ENCODE measurements at regions not wholly inside any gene's neighbourhood (a gene's known extent, or its start where the extent isn't known, plus 50 kb on each side); places are given as distances from the start of the nearest gene placed in this dataset.

DNA sequence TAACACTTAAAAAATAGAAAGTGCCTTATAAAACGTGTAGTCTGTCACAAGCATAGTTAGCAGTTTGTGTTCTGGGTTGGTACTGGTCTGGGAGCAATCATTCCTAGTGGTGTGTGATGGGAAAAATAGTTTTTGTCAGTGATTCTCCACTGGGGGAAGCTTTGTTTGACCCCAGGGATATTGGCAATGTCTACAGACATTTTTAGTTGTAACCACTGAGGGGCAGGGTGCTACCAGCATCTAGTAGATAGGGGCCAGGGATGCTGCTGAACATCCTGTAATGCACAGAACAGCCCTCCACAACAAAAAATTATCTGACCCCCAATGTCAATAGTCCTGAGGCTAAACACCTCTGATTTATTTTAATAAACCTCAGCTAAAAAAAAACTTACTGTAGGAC lies 51.6 kb upstream of the CREB5 start:
- H3K27me3 Mint-ChIP-seq = peaks cover 0 to 2% of the 10 kb centered on the region in 2 donors
- CTCF ChIA-PET = no interaction called here
- Histone ChIP-seq H3K27ac (ENCODE audit: low read length) (no peak overlapping the region), H3K9me3 (no peaks in the 10 kb centered on the region), H3K4me1 (ENCODE audit: control insufficient read depth in 1 of 2, extremely low read depth in 1 of 2, insufficient read depth in 2 of 2, low read length in 2 of 2) (peaks cover 0 to 2% of the 10 kb centered on the region in 2 experiments), H3K27me3 (replicated peaks in 1 of 2; ENCODE audit: control insufficient read depth in 2 of 2, extremely low read depth in 1 of 2, insufficient read depth in 2 of 2, low read length in 1 of 2) (peaks cover 0 to 5% of the 10 kb centered on the region in 2 experiments), H3K36me3 (ENCODE audit: control insufficient read depth in 2 of 2, extremely low read depth in 1 of 2, insufficient read depth in 1 of 2, low read length in 1 of 2) (no peaks in the 10 kb centered on the region), H3K4me3 (ENCODE audit: control insufficient read depth in 1 of 2, extremely low read depth in 1 of 2, low read length in 1 of 2) (no peak overlapping the region)
- ATAC-seq (replicated peaks in 1 of 4) = no peak
- H3K4me3 Mint-ChIP-seq = no peak overlapping the region
- H3K4me1 Mint-ChIP-seq = peaks cover 0 to 7% (median 7%) of the 10 kb centered on the region in 3 donors
- no peak overlapping the region for H3K27ac Mint-ChIP-seq
- H3K36me3 Mint-ChIP-seq = no peaks in the 10 kb centered on the region
- WGBS (ENCODE audit: insufficient coverage) = no CpG with 5 or more reads among the region's 1 CpG
- H3K9me3 Mint-ChIP-seq = peaks cover 0 to 16% (median 8%) of the 10 kb centered on the region in 3 donors
- DNase-seq = no peak
- POLR2A ChIA-PET = no interaction called here

DNA sequence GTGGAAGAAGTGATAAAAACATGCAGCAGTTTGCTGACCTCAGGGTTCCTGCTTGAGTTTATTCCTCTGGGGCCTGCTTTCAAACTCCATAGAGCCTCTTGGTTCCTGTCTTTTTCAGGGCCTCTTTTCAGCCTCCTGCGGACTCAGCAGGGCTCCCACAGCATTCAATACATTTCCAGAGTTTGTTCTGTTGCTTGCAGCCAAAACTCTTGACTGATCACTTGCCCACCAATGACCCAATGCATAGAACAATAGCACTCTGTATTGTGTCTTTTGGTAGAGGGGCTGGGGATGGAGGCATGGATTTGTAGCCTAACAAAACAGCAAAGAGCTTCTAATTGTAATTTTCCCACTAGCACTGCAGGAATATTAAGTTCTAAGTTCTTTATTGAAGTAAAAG lies 50.8 kb upstream of the CREB5 start:
- no peaks in the 10 kb centered on the region for H3K36me3 Mint-ChIP-seq
- peaks cover 0 to 16% (median 8%) of the 10 kb centered on the region in 3 donors for H3K9me3 Mint-ChIP-seq
- Histone ChIP-seq H3K4me3 (ENCODE audit: control insufficient read depth in 1 of 2, extremely low read depth in 1 of 2, low read length in 1 of 2) (no peak overlapping the region), H3K9me3 (no peaks in the 10 kb centered on the region), H3K4me1 (ENCODE audit: control insufficient read depth in 1 of 2, extremely low read depth in 1 of 2, insufficient read depth in 2 of 2, low read length in 2 of 2) (peaks cover 0 to 2% of the 10 kb centered on the region in 2 experiments), H3K27ac (ENCODE audit: low read length) (no peak overlapping the region), H3K36me3 (ENCODE audit: control insufficient read depth in 2 of 2, extremely low read depth in 1 of 2, insufficient read depth in 1 of 2, low read length in 1 of 2) (no peaks in the 10 kb centered on the region), H3K27me3 (replicated peaks in 1 of 2; ENCODE audit: control insufficient read depth in 2 of 2, extremely low read depth in 1 of 2, insufficient read depth in 2 of 2, low read length in 1 of 2) (peaks cover 0 to 2% of the 10 kb centered on the region in 2 experiments)
- CTCF ChIA-PET = interaction anchor here in 1 of 2 donors (0.5 kb wide), 1 partner anchor 169 kb away, joined by 3 read pairs; no protein-coding TSS in a partner anchor
- POLR2A ChIA-PET = interaction anchor here (0.6 to 0.7 kb wide), 2 partner anchors 72 to 675 kb away, joined by 3 to 4 read pairs; no protein-coding TSS in a partner anchor
- WGBS (ENCODE audit: insufficient coverage) = 67% methylated on average over 1 of the region's 1 CpG
- peaks cover 0 to 7% (median 7%) of the 10 kb centered on the region in 3 donors for H3K4me1 Mint-ChIP-seq
- no peak overlapping the region for H3K27ac Mint-ChIP-seq
- DNase-seq (no peak), ATAC-seq (replicated peaks in 1 of 4) (no peak)
- no peaks in the 10 kb centered on the region for H3K27me3 Mint-ChIP-seq
- no peak overlapping the region for H3K4me3 Mint-ChIP-seq

DNA sequence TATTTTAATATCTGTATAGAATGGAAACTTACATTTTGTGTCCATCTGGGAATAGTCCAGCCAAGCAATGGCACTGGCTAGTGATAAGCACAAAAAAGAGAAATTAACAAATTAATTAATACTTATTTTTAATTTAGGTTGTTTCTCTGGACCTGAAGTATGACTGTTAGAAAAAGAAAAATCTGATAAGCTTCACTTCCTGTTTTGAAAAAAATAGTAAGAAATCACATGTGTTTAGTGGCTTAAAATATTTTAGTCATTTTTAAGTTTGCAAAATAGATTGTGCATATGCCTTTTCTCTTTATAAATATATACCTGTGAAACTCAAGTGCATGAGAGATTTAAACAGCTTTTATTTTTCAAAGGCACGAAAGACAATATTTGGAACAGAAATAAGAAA lies 50.1 kb upstream of the CREB5 start:
- Histone ChIP-seq H3K27me3 (replicated peaks in 1 of 2; ENCODE audit: control insufficient read depth in 2 of 2, extremely low read depth in 1 of 2, insufficient read depth in 2 of 2, low read length in 1 of 2) (no peaks in the 10 kb centered on the region), H3K27ac (ENCODE audit: low read length) (no peak overlapping the region), H3K9me3 (no peaks in the 10 kb centered on the region), H3K4me1 (ENCODE audit: control insufficient read depth in 1 of 2, extremely low read depth in 1 of 2, insufficient read depth in 2 of 2, low read length in 2 of 2) (peaks cover 0 to 2% of the 10 kb centered on the region in 2 experiments), H3K36me3 (ENCODE audit: control insufficient read depth in 2 of 2, extremely low read depth in 1 of 2, insufficient read depth in 1 of 2, low read length in 1 of 2) (no peaks in the 10 kb centered on the region), H3K4me3 (ENCODE audit: control insufficient read depth in 1 of 2, extremely low read depth in 1 of 2, low read length in 1 of 2) (no peak overlapping the region)
- H3K27ac Mint-ChIP-seq = no peak overlapping the region
- WGBS (ENCODE audit: insufficient coverage) = no CpG with 5 or more reads among the region's 1 CpG
- POLR2A ChIA-PET = interaction anchor here (0.6 to 0.7 kb wide), 2 partner anchors 31 to 675 kb away, joined by 3 to 4 read pairs; no protein-coding TSS in a partner anchor
- no peaks in the 10 kb centered on the region for H3K36me3 Mint-ChIP-seq
- no peaks in the 10 kb centered on the region for H3K27me3 Mint-ChIP-seq
- DNase-seq (no peak), ATAC-seq (replicated peaks in 1 of 4) (no peak)
- peaks cover 0 to 7% (median 7%) of the 10 kb centered on the region in 3 donors for H3K4me1 Mint-ChIP-seq
- H3K4me3 Mint-ChIP-seq = no peak overlapping the region
- peaks cover 0 to 16% (median 8%) of the 10 kb centered on the region in 3 donors for H3K9me3 Mint-ChIP-seq
- CTCF ChIA-PET = interaction anchor here in 1 of 2 donors (0.5 kb wide), 1 partner anchor 32 kb away, joined by 3 read pairs; no protein-coding TSS in a partner anchor
